IMR-90 (cell line): ENCODE measurements at regions not wholly inside any gene's neighbourhood (a gene's known extent, or its start where the extent isn't known, plus 50 kb on each side); places are given as distances from the start of the nearest gene placed in this dataset.

Experiments used
- ATAC-seq: fragments of 200-7000 bp; cut with Tn5 transposase; 2 replicates; pipeline ENCODE4 v1.9.1; 2020; ENCODE audit warnings: low read depth, mild to moderate bottlenecking, moderate library complexity
- BruUV-seq: library from RNA; stranded (reverse); fragments of 400-500 nt; replicated peaks from 2 replicates; lab custom pipeline; 2021; lab: Mats Ljungman, UMichigan
- CTCF ChIA-PET: fragments of 300-600 bp; formaldehyde crosslinking; extraction: SDS; loops from one replicate; lab custom pipeline; 2021; ENCODE audit warnings: antibody characterized with exemption; lab: Yijun Ruan, JAX
- POLR2A ChIA-PET: fragments of 300-600 bp; sonication (Branson Sonifier 250); formaldehyde crosslinking; loops from one replicate; lab custom pipeline; 2022; ENCODE audit warnings: antibody characterized with exemption; ENCODE audit not compliant: unreplicated experiment; lab: Charles Lee
- DNase-seq: peaks from one replicate; pipeline ENCODE4 v3.0.0; 2013
- H2AFZ ChIP-seq: replicated peaks from 2 replicates; pipeline ENCODE3; 2013; ENCODE audit warnings: low read length, mild to moderate bottlenecking; ENCODE audit not compliant: poor library complexity
- H2AK5ac ChIP-seq: 2 replicates; pipeline ENCODE4 v1.6.1; 2013; ENCODE audit warnings: low read depth, low read length, inconsistent platforms
- H2AK9ac ChIP-seq: replicated peaks from 2 replicates; pipeline ENCODE3; 2013; ENCODE audit warnings: mild to moderate bottlenecking, low read depth, low read length, moderate library complexity; ENCODE audit not compliant: poor library complexity
- H2BK120ac ChIP-seq: 2 replicates; pipeline ENCODE4 v1.6.1; 2013; ENCODE audit warnings: low read depth, low read length, inconsistent platforms
- H2BK15ac ChIP-seq: 3 replicates; pipeline ENCODE4 v1.6.1; 2013; ENCODE audit warnings: low read depth, low read length, inconsistent platforms
- H2BK20ac ChIP-seq: 2 replicates; pipeline ENCODE4 v1.6.1; 2013; ENCODE audit warnings: low read depth, mild to moderate bottlenecking, inconsistent platforms, low read length, moderate library complexity
- H2BK5ac ChIP-seq: 2 replicates; pipeline ENCODE4 v1.6.1; 2013; ENCODE audit warnings: mild to moderate bottlenecking, low read depth, low read length, inconsistent platforms; ENCODE audit not compliant: poor library complexity, severe bottlenecking
- H3K14ac ChIP-seq: replicated peaks from 2 replicates; pipeline ENCODE4 v1.6.1; 2013; ENCODE audit warnings: low read depth, low read length, inconsistent platforms
- H3K18ac ChIP-seq: 2 replicates; pipeline ENCODE4 v1.6.1; 2013; ENCODE audit warnings: low read depth, low read length, control low read depth
- H3K23ac ChIP-seq: 2 replicates; pipeline ENCODE4 v1.6.1; 2013; ENCODE audit warnings: low read depth, low read length, inconsistent platforms
- H3K27ac ChIP-seq: 2 replicates; pipeline ENCODE4 v1.5.1; 2013; ENCODE audit warnings: mild to moderate bottlenecking, control low read depth, low read length; ENCODE audit not compliant: insufficient read depth
- H3K27me3 ChIP-seq: 2 replicates; pipeline ENCODE4 v1.6.1; 2013; ENCODE audit warnings: low read length; ENCODE audit not compliant: control insufficient read depth, insufficient read depth
- H3K36me3 ChIP-seq: 2 replicates; pipeline ENCODE4 v1.6.1; 2013; ENCODE audit warnings: low read length, mixed read lengths; ENCODE audit not compliant: control insufficient read depth, insufficient read depth
- H3K4ac ChIP-seq: 2 replicates; pipeline ENCODE4 v1.6.1; 2013; ENCODE audit warnings: low read depth, low read length, inconsistent platforms
- H3K4me1 ChIP-seq: 2 replicates; pipeline ENCODE4 v1.6.1; 2013; ENCODE audit warnings: low read length, mixed read lengths; ENCODE audit not compliant: control insufficient read depth, insufficient read depth
- H3K4me2 ChIP-seq: 2 replicates; pipeline ENCODE4 v1.6.1; 2013; ENCODE audit warnings: low read depth, mild to moderate bottlenecking, control low read depth, low read length, moderate library complexity
- H3K4me3 ChIP-seq: 2 replicates; pipeline ENCODE4 v1.5.1; 2013; ENCODE audit warnings: low read depth, mild to moderate bottlenecking, control low read depth, low read length, moderate library complexity; ENCODE audit not compliant: insufficient read depth
- H3K56ac ChIP-seq: 2 replicates; pipeline ENCODE4 v1.6.1; 2013; ENCODE audit warnings: low read length, inconsistent platforms; ENCODE audit not compliant: insufficient read depth; ENCODE audit errors: extremely low read depth
- H3K79me1 ChIP-seq, 2 experiments: 2 replicates each; pipeline ENCODE4 v1.6.1; 2013; ENCODE audit warnings: low read length in 2 of 2, inconsistent platforms in 1 of 2, low read depth in 1 of 2
- H3K9ac ChIP-seq: 2 replicates; pipeline ENCODE4 v1.6.1; 2013; ENCODE audit warnings: low read depth, low read length, control low read depth
- H3K9me1 ChIP-seq: 2 replicates; pipeline ENCODE4 v1.6.1; 2013; ENCODE audit warnings: low read length, inconsistent platforms; ENCODE audit not compliant: insufficient read depth
- H3K9me3 ChIP-seq: 2 replicates; pipeline ENCODE4 v1.6.1; 2013; ENCODE audit warnings: low read length; ENCODE audit not compliant: control insufficient read depth, insufficient read depth
- H4K20me1 ChIP-seq: 2 replicates; pipeline ENCODE4 v1.6.1; 2013; ENCODE audit warnings: low read length, inconsistent platforms; ENCODE audit not compliant: insufficient read depth
- H4K5ac ChIP-seq: 2 replicates; pipeline ENCODE4 v1.6.1; 2013; ENCODE audit warnings: mild to moderate bottlenecking, low read depth, low read length, control low read depth
- H4K8ac ChIP-seq, 2 experiments: 2 replicates each; pipeline ENCODE4 v1.6.1; 2013; ENCODE audit warnings: low read depth in 2 of 2, low read length in 2 of 2, control low read depth in 1 of 2, inconsistent platforms in 1 of 2
- H4K91ac ChIP-seq: 2 replicates; pipeline ENCODE4 v1.6.1; 2013; ENCODE audit warnings: low read depth, low read length, inconsistent platforms; ENCODE audit not compliant: insufficient read depth
- BHLHE40 ChIP-seq: fragments of 150-350 bp; IDR thresholded peaks from 2 replicates; pipeline ENCODE4 v1.6.1; 2016; ENCODE audit warnings: mild to moderate bottlenecking, low read depth, low read length
- CEBPB ChIP-seq: IDR thresholded peaks from 2 replicates; pipeline ENCODE4 v1.6.1; 2012; ENCODE audit warnings: low read depth, low read length, improper control_type of control experiment
- CHD1 ChIP-seq: IDR thresholded peaks from 2 replicates; pipeline ENCODE4 v1.6.1; 2012; ENCODE audit warnings: low read depth, low read length, improper control_type of control experiment
- FOS ChIP-seq: fragments of 150-350 bp; IDR thresholded peaks from 2 replicates; pipeline ENCODE4 v1.6.1; 2016; ENCODE audit warnings: low read depth, low read length
- MAZ ChIP-seq: IDR thresholded peaks from 2 replicates; pipeline ENCODE4 v1.6.1; 2012; ENCODE audit warnings: low read depth, mild to moderate bottlenecking, low read length, improper control_type of control experiment, moderate library complexity, borderline replicate concordance
- MXI1 ChIP-seq: IDR thresholded peaks from 2 replicates; pipeline ENCODE4 v1.6.1; 2012; ENCODE audit warnings: low read depth, mild to moderate bottlenecking, low read length, moderate library complexity, borderline replicate concordance
- POLR2A ChIP-seq: IDR thresholded peaks from 2 replicates; pipeline ENCODE4 v1.6.1; 2012; ENCODE audit warnings: mild to moderate bottlenecking, low read depth, low read length
- RFX5 ChIP-seq: IDR thresholded peaks from 2 replicates; pipeline ENCODE4 v1.8.0; 2012; ENCODE audit warnings: low read depth, mild to moderate bottlenecking, low read length, moderate library complexity
- SMC3 ChIP-seq: fragments of 150-350 bp; IDR thresholded peaks from 2 replicates; pipeline ENCODE4 v1.6.1; 2016; ENCODE audit warnings: low read depth, mild to moderate bottlenecking, antibody characterized with exemption, low read length, moderate library complexity
- WGBS, 2 experiments: methylation state at CpG; one replicate each; pipeline versions ENCODE4 v1.1.5 to v1.1.7; 2013; ENCODE audit warnings: missing lambda C conversion rate in 2 of 2; ENCODE audit not compliant: insufficient read length in 1 of 2; ENCODE audit errors: extremely low coverage in 2 of 2; 5-methylcytosine and 5-hydroxymethylcytosine counted together
- dilution Hi-C: fragments of 300-500 bp; cut with HindIII; formaldehyde crosslinking; loops from one replicate; pipeline ENCODE4 v1.14.3; 2018; ENCODE audit warnings: low sequenced_read_pairs; ENCODE audit not compliant: unreplicated experiment
- in situ Hi-C: fragments of 300-500 bp; cut with MboI; formaldehyde crosslinking; loops from 3 replicates; pipeline ENCODE4 v1.14.3; 2019; ENCODE audit warnings: low sequenced_read_pairs, inconsistent platforms, mixed read lengths
- intact Hi-C: fragments of 100-400 bp; cut with micrococcal nuclease; formaldehyde crosslinking; loops from 2 replicates; pipeline ENCODE4 v1.10.0; 2022
- TF ChIP-seq, protein P1 (sequence below): fragments of 150-350 bp; IDR thresholded peaks from 2 replicates; pipeline ENCODE4 v1.6.1; 2017; ENCODE audit warnings: mild to moderate bottlenecking, antibody characterized with exemption, low read length, low read depth

DNA sequence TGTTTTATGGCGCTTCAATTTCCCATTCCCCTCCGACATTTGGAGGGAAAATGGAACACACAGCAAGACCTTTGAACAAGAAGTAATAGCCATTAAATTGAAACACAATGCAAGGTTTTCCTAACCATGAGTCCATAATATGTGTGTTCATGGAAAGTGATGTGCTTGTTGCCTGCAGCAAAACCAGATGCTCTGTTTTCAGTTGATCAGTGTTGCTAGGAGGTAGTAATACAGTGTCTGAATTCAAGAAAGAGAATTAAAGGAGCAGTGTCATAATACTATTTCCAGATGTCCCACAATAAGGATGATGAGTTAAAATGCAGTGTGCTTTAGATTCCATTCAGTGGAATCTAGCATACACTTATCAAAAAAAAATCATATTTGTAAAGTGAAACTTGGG, 637.4 kb upstream of the API5 start:
- H4K8ac ChIP-seq: no peak overlapping the region
- no peak overlapping the region for H2BK20ac ChIP-seq
- peaks cover 2% of the 10 kb centered on the region for H3K9me3 ChIP-seq
- H3K4me1 ChIP-seq: no peaks in the 10 kb centered on the region
- CTCF ChIA-PET: interaction anchor here (0.6 kb wide), 1 partner anchor 1937 kb away, joined by 4 read pairs; no protein-coding TSS in a partner anchor
- in situ Hi-C loops (no loop called here), intact Hi-C loops (no loop called here), dilution Hi-C loops (no loop called here)
- H3K79me1 ChIP-seq: no peaks in the 10 kb centered on the region
- no peak overlapping the region for H3K18ac ChIP-seq
- no peaks in the 10 kb centered on the region for H4K20me1 ChIP-seq
- TF ChIP-seq SMC3: no peak
- no peak for TF ChIP-seq RFX5
- TF ChIP-seq POLR2A: no peak
- no peak for TF ChIP-seq FOS
- TF ChIP-seq CHD1: no peak
- no peak for TF ChIP-seq MXI1
- no peak for TF ChIP-seq MAZ
- TF ChIP-seq, protein P1, sequence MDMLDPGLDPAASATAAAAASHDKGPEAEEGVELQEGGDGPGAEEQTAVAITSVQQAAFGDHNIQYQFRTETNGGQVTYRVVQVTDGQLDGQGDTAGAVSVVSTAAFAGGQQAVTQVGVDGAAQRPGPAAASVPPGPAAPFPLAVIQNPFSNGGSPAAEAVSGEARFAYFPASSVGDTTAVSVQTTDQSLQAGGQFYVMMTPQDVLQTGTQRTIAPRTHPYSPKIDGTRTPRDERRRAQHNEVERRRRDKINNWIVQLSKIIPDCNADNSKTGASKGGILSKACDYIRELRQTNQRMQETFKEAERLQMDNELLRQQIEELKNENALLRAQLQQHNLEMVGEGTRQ: no peak
- no peak for TF ChIP-seq CEBPB
- TF ChIP-seq BHLHE40: no peak
- no peak overlapping the region for H3K14ac ChIP-seq
- H2AK5ac ChIP-seq: no peak overlapping the region
- no CpG with 5 or more reads among the region's 2 CpGs for WGBS, 2 experiments
- H3K23ac ChIP-seq: no peak overlapping the region
- no TSS peak for BruUV-seq
- H3K27ac ChIP-seq: no peak overlapping the region
- no peak overlapping the region for H2AK9ac ChIP-seq
- H4K91ac ChIP-seq: no peak overlapping the region
- no peaks in the 10 kb centered on the region for H3K9me1 ChIP-seq
- H2BK120ac ChIP-seq: no peak overlapping the region
- no peaks in the 10 kb centered on the region for H3K27me3 ChIP-seq
- H2AFZ ChIP-seq: no peak overlapping the region
- no peak overlapping the region for H3K4me2 ChIP-seq
- H3K36me3 ChIP-seq: no peaks in the 10 kb centered on the region
- POLR2A ChIA-PET: no interaction called here
- no peak overlapping the region for H3K4me3 ChIP-seq
- H3K9ac ChIP-seq: no peak overlapping the region
- no peak overlapping the region for H2BK15ac ChIP-seq
- no peak overlapping the region for H3K4ac ChIP-seq
- H4K5ac ChIP-seq: no peak overlapping the region
- DNase-seq: no peak
- ATAC-seq: no peak
- H3K56ac ChIP-seq: no peak overlapping the region
- no peak overlapping the region for H2BK5ac ChIP-seq
